Left cardiac atrium (tissue), 4 donors: ENCODE measurements at regions not wholly inside any gene's neighbourhood (a gene's known extent, or its start where the extent isn't known, plus 50 kb on each side); places are given as distances from the start of the nearest gene placed in this dataset.
A peak's percentile ranks its signal among the peaks of the same experiment; 100 is the strongest.
"Not testable (repeated sequence)": the region's sequence is repeated elsewhere in the genome, so short reads cannot be mapped to it uniquely, and the experiment has no call there.

Source experiments
- ATAC-seq, 2 donors: fragments of 200-7000 bp; cut with Tn5 transposase; one replicate each; pipeline ENCODE4 v1.9.1; 2020; ENCODE audit warnings: mild to moderate bottlenecking in 2 of 2, moderate library complexity in 2 of 2
- DNase-seq: peaks from one replicate; pipeline ENCODE4 v3.0.0-alpha.2; 2020
- intact Hi-C, 2 donors: fragments of 100-400 bp; cut with DNase I; formaldehyde crosslinking; loops; one replicate each; pipeline versions ENCODE4 v1.14.1 to v1.15.1; 2022 to 2023
- donor health status: DM: no; HTN: yes; CAD: no.
- donor health status: DM: no; HTN: yes; CAD: no; lungs with severe emphysema.
- donor health status: DM: yes; HTN: yes; CAD: no.
- donor health status: Dilated cardiomyopathy.

- ATAC-seq: no peak
Observed at GRCh38 chr3:118791246-118791645, 243.4 kb downstream of the IGSF11 start.

DNA sequence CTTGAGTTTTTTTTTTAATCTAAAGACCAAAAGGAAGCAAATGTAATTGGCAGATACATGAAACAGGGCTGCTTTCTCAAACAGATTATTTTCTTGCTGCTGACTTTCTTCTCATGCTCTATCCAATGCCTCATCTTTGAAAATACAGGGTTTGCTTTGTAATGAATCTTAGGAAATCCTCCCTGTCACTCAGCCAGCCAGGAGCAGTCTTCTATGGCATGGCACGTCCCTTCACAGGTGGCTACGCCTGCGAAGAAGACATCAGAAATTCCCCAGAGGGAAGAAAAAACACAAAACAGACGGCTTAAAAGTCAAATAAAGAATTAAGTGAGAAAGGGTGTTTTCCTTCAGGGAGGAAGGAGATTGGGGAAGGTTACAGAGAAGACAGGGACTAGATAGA is 242.5 kb downstream of the IGSF11 start:
- intact Hi-C loops: no loop called here
- ATAC-seq (no peak), DNase-seq (no peak)

More at GRCh38 chr3:118791246-118791645, 243.4 kb downstream of the IGSF11 start:
- DNase-seq: no peak
- intact Hi-C loops: no loop called here

DNA sequence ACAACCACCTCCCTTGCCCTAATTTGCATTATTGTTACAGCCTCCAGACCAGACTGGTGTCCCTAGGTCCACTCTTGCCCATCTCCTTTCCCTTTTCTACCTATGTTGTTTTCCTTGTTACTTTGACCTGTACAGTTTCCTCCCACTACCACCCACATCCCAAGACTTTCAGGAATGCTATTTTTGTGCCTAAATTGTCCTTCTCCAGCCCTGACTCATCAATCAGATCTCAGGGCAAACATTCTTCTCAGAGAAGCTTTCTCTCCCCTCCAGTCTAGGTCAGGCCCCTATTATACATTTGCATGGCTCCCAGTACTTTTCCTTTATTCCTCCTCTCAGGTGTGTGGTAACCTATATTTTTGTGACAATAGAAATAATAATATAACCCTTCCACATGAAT is 241.5 kb downstream of the IGSF11 start:
- DNase-seq: no peak
- no peak for ATAC-seq
- intact Hi-C loops: no loop called here

DNA sequence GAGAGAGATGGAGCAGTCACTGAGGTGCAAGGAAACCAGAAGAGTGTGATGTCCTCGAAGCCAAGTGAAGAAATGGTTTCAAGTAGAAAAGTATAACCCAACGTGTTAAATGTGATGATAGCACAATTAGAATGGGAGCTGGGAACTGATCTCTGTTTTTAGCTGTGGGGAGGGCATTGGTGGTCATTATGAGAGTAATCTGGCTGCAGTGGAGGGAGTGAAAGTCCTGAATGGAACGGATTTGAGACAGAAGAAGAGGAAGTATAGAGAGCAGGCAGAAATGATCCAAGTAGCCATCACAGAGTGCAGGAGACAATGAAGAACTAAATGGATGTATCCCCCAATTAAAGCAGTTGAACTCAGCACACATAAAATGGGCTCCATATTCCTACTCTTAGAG is 235.3 kb downstream of the IGSF11 start:
- DNase-seq: no peak
- intact Hi-C loops: no loop called here
- no peak for ATAC-seq

DNA sequence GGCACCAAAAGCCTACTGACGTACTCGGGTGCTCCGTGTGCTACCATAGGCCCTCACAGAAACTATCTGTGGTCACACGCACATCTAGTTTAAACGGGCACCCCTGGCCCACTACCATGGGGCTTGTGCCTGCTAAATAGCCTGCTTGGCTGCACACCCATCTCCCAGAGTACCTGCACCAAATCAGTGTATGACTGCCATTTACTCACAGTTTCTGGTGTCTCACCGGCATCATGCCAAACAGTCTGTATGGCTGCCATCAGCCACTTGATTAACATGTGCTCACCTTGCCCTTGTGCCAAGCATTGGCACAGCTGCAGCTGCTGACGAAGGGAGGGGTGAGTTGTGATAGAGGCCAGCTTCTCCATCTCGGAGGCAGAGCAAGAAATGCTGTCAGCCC is 232.7 kb downstream of the IGSF11 start:
- DNase-seq: peak; percentile 55
- ATAC-seq: peak; percentile 86 to 91
- intact Hi-C loops: no loop called here

- DNase-seq (peak; percentile 20), ATAC-seq (peak; percentile 43 to 61)
- intact Hi-C loops: no loop called here
Observed at GRCh38 chr3:118802325-118803095, 232.1 kb downstream of the IGSF11 start.

DNA sequence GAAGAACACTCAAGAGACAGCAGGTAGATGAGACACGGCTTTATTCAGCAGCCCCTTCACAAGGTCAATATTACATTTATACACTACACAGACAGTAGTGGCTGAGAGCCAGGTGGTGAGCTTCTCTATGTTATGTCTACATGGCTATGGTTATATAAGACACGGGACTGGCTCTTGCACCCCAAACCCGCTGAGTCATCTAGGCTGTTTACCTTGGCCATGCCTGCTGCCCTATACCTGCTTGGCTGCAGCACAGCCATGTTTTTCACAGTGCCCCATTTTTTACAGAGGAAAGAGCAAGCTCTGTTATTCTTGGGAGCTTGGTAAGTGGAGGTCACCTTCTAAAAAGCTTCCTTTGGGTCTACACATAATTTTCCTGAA is 231.6 kb downstream of the IGSF11 start:
- intact Hi-C loops: no loop called here
- ATAC-seq: no peak
- DNase-seq: no peak

DNA sequence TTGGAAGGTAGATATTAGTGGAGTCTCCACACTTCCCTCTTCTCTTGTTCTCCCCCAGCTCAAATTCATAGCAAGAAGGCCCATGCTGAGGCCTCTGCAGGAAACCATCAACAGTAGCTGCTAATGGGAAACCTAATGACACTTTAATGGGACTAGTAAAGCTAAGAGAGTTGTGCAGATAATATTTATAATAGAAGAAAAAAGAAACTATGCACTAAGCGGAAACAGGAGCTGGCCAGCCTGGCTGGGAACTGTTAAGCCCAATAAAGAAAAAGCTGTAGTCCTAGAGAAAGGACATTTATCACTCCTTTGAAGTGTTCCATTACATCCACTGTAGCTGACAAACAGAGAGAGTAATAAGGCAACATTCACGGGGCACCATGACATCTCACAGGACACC is 229.6 kb downstream of the IGSF11 start:
- intact Hi-C loops: no loop called here
- ATAC-seq (no peak), DNase-seq (no peak)

GRCh38 chr3:118806423-118806822 is 228.2 kb downstream of the IGSF11 start:
- ATAC-seq (no peak), DNase-seq (no peak)
- intact Hi-C loops: no loop called here

GRCh38 chr3:118807349-118807748 is 227.3 kb downstream of the IGSF11 start:
- ATAC-seq, DNase-seq, intact Hi-C loops: not testable (repeated sequence)

DNA sequence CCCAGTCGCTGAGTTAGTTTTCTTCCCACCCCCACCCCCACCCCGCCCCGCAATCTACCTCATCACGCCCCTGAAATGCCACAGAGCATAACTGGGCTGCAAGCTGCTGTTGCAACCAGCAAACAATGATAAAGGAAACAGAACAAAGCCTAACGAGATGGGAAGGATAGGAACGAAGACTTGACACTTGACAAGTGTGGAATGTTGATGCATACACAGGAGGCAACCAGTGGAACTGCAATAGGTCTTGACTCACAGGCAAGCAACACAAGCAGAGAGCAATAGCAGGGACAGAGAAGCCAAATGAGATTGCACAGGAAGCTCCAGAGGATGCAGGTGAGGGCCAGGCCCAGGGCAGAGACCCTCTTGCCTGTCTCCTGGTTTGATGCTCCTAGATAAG is 225.9 kb downstream of the IGSF11 start:
- intact Hi-C loops: no loop called here
- ATAC-seq (no peak), DNase-seq (no peak)

DNA sequence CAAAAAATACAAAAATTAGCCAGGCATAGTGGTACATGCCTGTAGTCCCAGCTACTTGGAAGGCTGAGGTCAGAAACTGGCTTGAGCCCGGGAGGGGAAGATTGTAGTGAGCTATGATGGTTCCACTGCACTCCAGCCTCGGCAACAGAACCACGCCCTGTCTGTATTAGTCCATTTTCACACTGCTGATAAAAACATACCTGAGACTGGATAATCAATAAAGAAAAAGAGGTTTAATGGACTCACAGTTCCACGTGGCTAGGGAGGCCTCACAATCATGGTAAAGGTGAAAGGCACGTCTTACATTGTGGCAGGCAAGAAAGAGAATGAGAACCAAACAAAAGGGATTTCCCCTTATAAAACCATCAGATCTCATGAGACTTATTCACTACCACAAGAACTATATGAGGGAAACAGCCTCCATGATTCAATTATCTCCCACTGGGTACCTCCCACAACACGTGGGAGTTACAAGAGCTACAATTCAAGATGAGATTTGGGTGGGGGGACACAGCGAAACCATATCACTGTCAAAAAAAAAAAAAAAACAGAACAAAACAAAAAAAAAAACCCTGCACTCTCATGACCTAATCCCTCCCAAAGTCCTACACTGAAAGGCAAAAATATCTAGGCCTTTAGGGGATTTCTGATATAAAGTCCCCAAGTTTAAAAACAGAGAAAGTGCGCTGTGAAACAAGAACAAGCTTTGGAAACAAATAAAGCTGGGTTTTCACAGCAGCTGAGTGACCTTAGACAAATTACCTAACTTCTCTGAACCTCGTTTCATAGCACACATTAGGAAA is 224.7 kb downstream of the IGSF11 start:
- ATAC-seq (no peak), DNase-seq (no peak)
- intact Hi-C loops: loop anchor here in 1 of 2 donors (10.0 kb wide), 1 partner anchor 1795 kb away; no protein-coding TSS in a partner anchor

DNA sequence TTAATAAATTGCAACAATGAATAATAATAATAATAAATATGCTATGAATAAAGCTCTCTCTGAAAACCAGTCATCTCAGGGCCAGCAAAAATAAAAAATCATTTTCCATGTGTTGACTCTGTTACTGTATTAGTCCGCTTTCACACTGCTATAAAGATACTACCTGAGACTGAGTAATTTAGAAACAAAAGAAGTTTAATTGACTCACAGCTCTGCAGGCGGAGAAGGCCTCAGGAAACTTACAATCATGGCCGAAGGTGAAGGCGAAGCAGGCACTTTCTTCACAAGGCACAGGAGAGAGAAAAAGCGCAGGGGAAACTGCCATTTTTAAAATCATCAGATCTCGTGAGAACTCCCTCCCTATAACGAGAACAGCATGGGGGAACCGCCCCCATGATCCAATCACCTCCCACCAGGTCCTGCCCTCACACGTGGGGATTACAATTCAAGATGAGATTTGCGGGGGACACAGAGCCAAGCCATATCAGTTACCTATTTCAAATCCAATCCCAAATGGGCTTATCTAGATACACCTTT is 224.1 kb downstream of the IGSF11 start:
- ATAC-seq: no peak
- intact Hi-C loops: loop anchor here in 1 of 2 donors (10.0 kb wide), 1 partner anchor 1796 kb away; no protein-coding TSS in a partner anchor
- no peak for DNase-seq

GRCh38 chr3:118811236-118811732 is 223.4 kb downstream of the IGSF11 start:
- intact Hi-C loops: loop anchor here in 1 of 2 donors (10.0 kb wide), 1 partner anchor 1796 kb away; no protein-coding TSS in a partner anchor
- DNase-seq (no peak), ATAC-seq (no peak)

DNA sequence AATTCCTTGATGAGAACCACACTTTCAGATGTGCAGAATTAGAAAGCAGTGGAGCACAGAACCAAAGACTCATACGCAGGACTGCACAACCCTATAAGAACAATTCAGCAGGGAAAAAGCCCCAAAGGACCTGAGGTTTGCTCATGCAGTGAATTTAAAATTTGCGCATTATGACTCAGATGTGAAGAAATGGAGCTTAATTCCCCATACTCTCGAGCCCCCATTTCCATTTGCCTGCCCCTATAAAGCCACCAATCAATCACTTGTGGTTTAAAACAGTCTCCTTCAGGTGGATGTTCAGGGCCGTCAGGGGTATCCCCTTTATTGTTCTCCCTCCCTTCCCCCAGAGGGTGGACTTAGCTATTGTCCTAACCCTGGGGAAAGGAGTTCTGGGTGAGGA is 221.2 kb downstream of the IGSF11 start:
- intact Hi-C loops: loop anchor here in 1 of 2 donors (10.0 kb wide), 1 partner anchor 1799 kb away; no protein-coding TSS in a partner anchor
- ATAC-seq: no peak
- DNase-seq: no peak

GRCh38 chr3:118817748-118818165 is 216.9 kb downstream of the IGSF11 start:
- peak; percentile 23 for DNase-seq
- peak; percentile 47 to 50 for ATAC-seq
- intact Hi-C loops: loop anchor here in 1 of 2 donors (10.0 kb wide), 1 partner anchor 1803 kb away; no protein-coding TSS in a partner anchor

GRCh38 chr3:118818386-118818785 is 216.3 kb downstream of the IGSF11 start:
- intact Hi-C loops: loop anchor here in 1 of 2 donors (10.0 kb wide), 1 partner anchor 1804 kb away; no protein-coding TSS in a partner anchor
- no peak for DNase-seq
- no peak for ATAC-seq

GRCh38 chr3:118823626-118824025 is 211.0 kb downstream of the IGSF11 start:
- intact Hi-C loops: no loop called here
- DNase-seq (no peak), ATAC-seq (no peak)

GRCh38 chr3:118827446-118827845 is 207.2 kb downstream of the IGSF11 start:
- no peak for DNase-seq
- no peak for ATAC-seq
- intact Hi-C loops: no loop called here

- DNase-seq: no peak
- no peak for ATAC-seq
- intact Hi-C loops: no loop called here
Observed at GRCh38 chr3:118828351-118828750, 206.3 kb downstream of the IGSF11 start.
